Gastrocnemius medialis (tissue), 4 donors: ENCODE measurements at regions not wholly inside any gene's neighbourhood (a gene's known extent, or its start where the extent isn't known, plus 50 kb on each side); places are given as distances from the start of the nearest gene placed in this dataset.

Source experiments
- ATAC-seq, 2 donors: fragments of 150-250 bp; one replicate each; pipeline ENCODE4 v1.9.1; 2016
- DNase-seq, 2 donors: peaks; one replicate each; pipeline ENCODE4 v3.0.0-alpha.2; 2019
- H3K27ac ChIP-seq, 4 donors: fragments of 200-600 bp; sonication (generic); 1 replicate in 1 of 4; 2 replicates in 3 of 4; pipeline ENCODE4 v1.5.1; 2016 to 2018; ENCODE audit warnings: mild to moderate bottlenecking in 2 of 4, moderate library complexity in 1 of 4
- H3K27me3 ChIP-seq, 3 donors: fragments of 200-600 bp; sonication (generic) in 2 of 3; 1 replicate in 1 of 3; 2 replicates in 2 of 3; pipeline versions ENCODE4 v1.5.1 to v1.6.0; 2016 to 2019; ENCODE audit warnings: mild to moderate bottlenecking in 1 of 3, moderate library complexity in 1 of 3
- H3K36me3 ChIP-seq, 2 donors: fragments of 200-600 bp; sonication (generic) in 1 of 2; one replicate each; pipeline ENCODE4 v1.5.1; 2017 to 2018
- H3K4me1 ChIP-seq, 2 donors: fragments of 200-600 bp; sonication (generic) in 1 of 2; one replicate each; pipeline ENCODE4 v1.5.1; 2016 to 2017; ENCODE audit warnings: mild to moderate bottlenecking in 2 of 2
- H3K4me3 ChIP-seq, 4 donors: fragments of 200-600 bp; sonication (generic) in 3 of 4; 1 replicate in 1 of 4; 2 replicates in 3 of 4; pipeline ENCODE4 v1.5.1; 2016 to 2019; ENCODE audit warnings: mild to moderate bottlenecking in 2 of 4
- H3K9me3 ChIP-seq, 3 donors: fragments of 200-600 bp; sonication (generic) in 2 of 3; 1 replicate in 1 of 3; 2 replicates in 2 of 3; pipeline ENCODE4 v1.5.1; 2016 to 2019
- POLR2A ChIP-seq, 2 donors: fragments of 450-650 bp; IDR thresholded peaks; one replicate each; pipeline ENCODE4 v1.6.1; 2017; ENCODE audit warnings: antibody characterized with exemption in 2 of 2, mild to moderate bottlenecking in 2 of 2, moderate library complexity in 2 of 2
- in situ Hi-C, 4 donors: fragments of 200-750 bp; cut with MboI; loops; one replicate each; pipeline versions ENCODE4 v1.15.0 to v1.8.0; 2017; ENCODE audit warnings: low sequenced_read_pairs in 4 of 4
- intact Hi-C: fragments of 100-400 bp; cut with DNase I; formaldehyde crosslinking; loops from one replicate; pipeline ENCODE4 v1.15.1; 2023; ENCODE audit warnings: low total_unique reads
- TF ChIP-seq, protein P1 (sequence below), 5 experiments: fragments of 450-650 bp in 3 of 5; fragments of 200-600 bp in 2 of 5; sonication (generic) in 2 of 5; IDR thresholded peaks in 4 of 5; conservative IDR thresholded peaks in 1 of 5; 1 replicate in 4 of 5; 2 replicates in 1 of 5; pipeline ENCODE4 v1.5.1; 2016 to 2019; ENCODE audit warnings: antibody characterized with exemption in 5 of 5, mild to moderate bottlenecking in 3 of 5, moderate library complexity in 3 of 5

DNA sequence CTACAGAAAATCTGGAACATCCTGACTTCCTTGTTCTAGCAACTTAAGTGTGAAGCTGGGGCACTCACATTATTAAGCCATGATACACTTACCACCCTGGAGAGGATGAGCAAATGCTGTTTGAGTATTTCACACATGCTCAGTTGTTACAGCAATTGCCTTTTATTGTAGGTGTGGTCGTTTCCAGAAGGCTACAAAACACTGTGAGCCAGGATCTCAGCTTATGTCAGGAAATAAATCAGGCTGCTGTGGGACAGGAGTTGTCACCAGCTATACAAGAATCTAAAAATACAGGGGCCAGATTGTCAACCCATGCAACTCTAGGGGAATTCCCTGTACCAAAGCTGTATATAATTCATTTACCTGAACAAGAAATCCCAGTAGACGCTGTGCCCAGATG is 273.3 kb upstream of the SP4 start:
- Histone ChIP-seq H3K9me3 (no peaks in the 10 kb centered on the region), H3K36me3 (no peaks in the 10 kb centered on the region), H3K27ac (no peak overlapping the region), H3K4me3 (no peak overlapping the region), H3K4me1 (no peaks in the 10 kb centered on the region), H3K27me3 (no peaks in the 10 kb centered on the region)
- intact Hi-C loops (no loop called here), in situ Hi-C loops (no loop called here)
- ATAC-seq = no peak
- TF ChIP-seq, protein P1, sequence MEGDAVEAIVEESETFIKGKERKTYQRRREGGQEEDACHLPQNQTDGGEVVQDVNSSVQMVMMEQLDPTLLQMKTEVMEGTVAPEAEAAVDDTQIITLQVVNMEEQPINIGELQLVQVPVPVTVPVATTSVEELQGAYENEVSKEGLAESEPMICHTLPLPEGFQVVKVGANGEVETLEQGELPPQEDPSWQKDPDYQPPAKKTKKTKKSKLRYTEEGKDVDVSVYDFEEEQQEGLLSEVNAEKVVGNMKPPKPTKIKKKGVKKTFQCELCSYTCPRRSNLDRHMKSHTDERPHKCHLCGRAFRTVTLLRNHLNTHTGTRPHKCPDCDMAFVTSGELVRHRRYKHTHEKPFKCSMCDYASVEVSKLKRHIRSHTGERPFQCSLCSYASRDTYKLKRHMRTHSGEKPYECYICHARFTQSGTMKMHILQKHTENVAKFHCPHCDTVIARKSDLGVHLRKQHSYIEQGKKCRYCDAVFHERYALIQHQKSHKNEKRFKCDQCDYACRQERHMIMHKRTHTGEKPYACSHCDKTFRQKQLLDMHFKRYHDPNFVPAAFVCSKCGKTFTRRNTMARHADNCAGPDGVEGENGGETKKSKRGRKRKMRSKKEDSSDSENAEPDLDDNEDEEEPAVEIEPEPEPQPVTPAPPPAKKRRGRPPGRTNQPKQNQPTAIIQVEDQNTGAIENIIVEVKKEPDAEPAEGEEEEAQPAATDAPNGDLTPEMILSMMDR (IDR thresholded peaks at IDR 0.05 in 4 of 5, conservative IDR thresholded peaks at IDR 0.05 in 1 of 5) = no peak
- TF ChIP-seq POLR2A (IDR thresholded peaks at IDR 0.05) = no peak
- DNase-seq = no peak

DNA sequence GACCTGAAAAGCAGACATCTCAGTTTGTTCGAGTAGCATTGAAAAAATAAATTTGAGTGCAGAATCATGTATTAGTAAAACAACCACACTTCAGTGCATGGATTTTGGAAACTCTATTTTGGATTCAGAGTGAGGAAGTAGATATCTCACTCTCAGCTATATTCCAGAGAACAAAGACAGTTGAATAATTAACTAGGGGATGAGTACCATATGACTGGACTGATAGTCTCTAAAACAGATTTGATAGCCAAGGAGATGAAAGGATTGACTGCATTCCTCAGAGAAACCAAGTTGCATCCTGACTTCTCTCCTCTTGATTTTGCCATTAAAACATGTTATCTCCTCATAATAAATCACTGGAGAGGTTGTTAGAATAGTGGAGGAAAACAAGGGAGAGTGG is 268.4 kb upstream of the SP4 start:
- Histone ChIP-seq H3K27me3 (no peaks in the 10 kb centered on the region), H3K4me1 (no peaks in the 10 kb centered on the region), H3K27ac (no peak overlapping the region), H3K9me3 (no peaks in the 10 kb centered on the region), H3K36me3 (no peaks in the 10 kb centered on the region), H3K4me3 (no peak overlapping the region)
- TF ChIP-seq, protein P1 (IDR thresholded peaks at IDR 0.05 in 4 of 5, conservative IDR thresholded peaks at IDR 0.05 in 1 of 5) = no peak
- no peak for TF ChIP-seq POLR2A (IDR thresholded peaks at IDR 0.05)
- DNase-seq (no peak), ATAC-seq (no peak)
- intact Hi-C loops (no loop called here), in situ Hi-C loops (no loop called here)

DNA sequence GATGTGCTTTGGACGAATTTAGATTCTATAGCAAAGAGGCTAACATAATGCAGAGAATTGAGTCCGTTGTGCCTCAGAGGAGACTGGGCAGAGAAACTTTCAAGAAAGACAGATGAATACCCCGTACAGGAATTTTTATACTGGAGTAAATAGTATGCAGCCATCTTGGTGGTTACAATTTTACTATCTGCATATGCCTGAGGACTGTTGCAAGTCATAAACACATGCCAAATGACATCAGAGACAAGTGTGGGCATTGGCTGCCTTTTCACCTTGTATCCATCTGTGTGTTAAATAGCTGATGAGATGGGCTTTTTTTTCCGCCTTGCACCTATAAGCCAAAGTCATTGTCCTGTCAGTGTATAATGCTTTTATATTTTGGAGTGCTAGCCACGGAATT is 267.5 kb upstream of the SP4 start:
- DNase-seq = no peak
- no peaks in the 10 kb centered on the region for H3K27me3 ChIP-seq
- TF ChIP-seq, protein P1 (IDR thresholded peaks at IDR 0.05 in 4 of 5, conservative IDR thresholded peaks at IDR 0.05 in 1 of 5) = no peak
- TF ChIP-seq POLR2A (IDR thresholded peaks at IDR 0.05) = no peak
- no peaks in the 10 kb centered on the region for H3K36me3 ChIP-seq
- H3K4me3 ChIP-seq = no peak overlapping the region
- H3K27ac ChIP-seq = no peak overlapping the region
- H3K4me1 ChIP-seq = no peaks in the 10 kb centered on the region
- H3K9me3 ChIP-seq = no peaks in the 10 kb centered on the region
- intact Hi-C loops (no loop called here), in situ Hi-C loops (no loop called here)
- ATAC-seq = no peak

DNA sequence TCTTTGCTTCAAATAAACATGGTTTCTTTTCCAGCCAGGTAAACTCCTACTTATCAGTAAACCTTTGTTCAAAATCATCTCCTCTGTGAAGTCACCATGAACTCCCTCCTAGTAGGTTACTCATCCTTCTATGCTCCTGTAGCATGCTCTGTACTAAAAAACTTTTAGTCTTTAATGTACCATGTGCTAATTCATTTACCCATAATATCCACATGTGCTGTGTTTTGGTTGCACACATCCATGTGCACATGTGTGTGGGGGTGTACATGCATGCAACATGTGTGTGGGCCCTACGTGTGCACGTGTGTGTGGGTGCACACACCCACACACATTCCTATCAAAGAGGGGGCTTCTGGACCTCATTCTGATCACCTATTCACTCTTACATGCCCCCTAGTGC is 259.9 kb upstream of the SP4 start:
- Histone ChIP-seq H3K36me3 (no peaks in the 10 kb centered on the region), H3K27ac (no peak overlapping the region), H3K9me3 (no peaks in the 10 kb centered on the region), H3K4me3 (no peak overlapping the region), H3K27me3 (peaks cover 5 to 23% (median 19%) of the 10 kb centered on the region in 3 donors), H3K4me1 (no peaks in the 10 kb centered on the region)
- in situ Hi-C loops (no loop called here), intact Hi-C loops (no loop called here)
- TF ChIP-seq POLR2A (IDR thresholded peaks at IDR 0.05) = no peak
- TF ChIP-seq, protein P1 (IDR thresholded peaks at IDR 0.05 in 4 of 5, conservative IDR thresholded peaks at IDR 0.05 in 1 of 5) = no peak
- ATAC-seq (no peak), DNase-seq (no peak)
